Natural killer cell (primary cell): ENCODE measurements at regions not wholly inside any gene's neighbourhood (a gene's known extent, or its start where the extent isn't known, plus 50 kb on each side); places are given as distances from the start of the nearest gene placed in this dataset.

Experiments
- ATAC-seq, 3 donors: fragments of 150-1000 bp in 2 of 3; fragments of 200-7000 bp in 1 of 3; cut with Tn5 transposase; 1 replicate in 1 of 3; 2 replicates in 2 of 3; pipeline ENCODE4 v1.10.0; 2021; ENCODE audit warnings: mild to moderate bottlenecking in 2 of 3, moderate library complexity in 2 of 3
- DNase-seq, 2 donors: peaks; one replicate each; pipeline versions ENCODE4 v3.0.0 to v3.0.0-alpha.2; 2013 to 2021; ENCODE audit warnings: mixed read lengths in 1 of 2
- H3K27ac ChIP-seq: one replicate; pipeline ENCODE4 v1.5.1; 2013; ENCODE audit warnings: mild to moderate bottlenecking, low read length
- H3K27me3 ChIP-seq: one replicate; pipeline ENCODE4 v1.6.1; 2013; ENCODE audit warnings: low read length; ENCODE audit not compliant: control insufficient read depth, insufficient read depth
- H3K36me3 ChIP-seq: one replicate; pipeline ENCODE4 v1.6.1; 2013; ENCODE audit warnings: low read length; ENCODE audit not compliant: control insufficient read depth, insufficient read depth
- H3K4me1 ChIP-seq: one replicate; pipeline ENCODE4 v1.6.1; 2013; ENCODE audit warnings: low read length; ENCODE audit not compliant: control insufficient read depth, insufficient read depth
- H3K4me3 ChIP-seq: one replicate; pipeline ENCODE4 v1.5.1; 2013; ENCODE audit warnings: low read length
- H3K9me3 ChIP-seq: one replicate; pipeline ENCODE4 v1.6.1; 2013; ENCODE audit warnings: low read length; ENCODE audit not compliant: control insufficient read depth, insufficient read depth
- H3K27ac Mint-ChIP-seq, 2 donors: one replicate each; pipeline ENCODE4 v1.8.0; 2022; ENCODE audit warnings: mild to moderate bottlenecking in 2 of 2, mixed read lengths in 2 of 2, moderate library complexity in 1 of 2
- H3K27me3 Mint-ChIP-seq, 2 donors: one replicate each; pipeline ENCODE4 v1.8.0; 2022; ENCODE audit warnings: low read depth in 2 of 2, mixed read lengths in 2 of 2
- H3K36me3 Mint-ChIP-seq: one replicate; pipeline ENCODE4 v1.8.0; 2022; ENCODE audit warnings: mixed read lengths
- H3K4me1 Mint-ChIP-seq, 2 donors: one replicate each; pipeline ENCODE4 v1.8.0; 2022; ENCODE audit warnings: mixed read lengths in 2 of 2
- H3K4me3 Mint-ChIP-seq: one replicate; pipeline ENCODE4 v1.8.0; 2022; ENCODE audit warnings: mild to moderate bottlenecking, moderate library complexity, mixed read lengths
- H3K9me3 Mint-ChIP-seq, 2 donors: one replicate each; pipeline ENCODE4 v1.8.0; 2022; ENCODE audit warnings: mixed read lengths in 2 of 2
- CTCF ChIP-seq: fragments of 200-600 bp; IDR thresholded peaks from one replicate; pipeline ENCODE4 v1.8.0; 2022; ENCODE audit warnings: antibody characterized with exemption
- WGBS: methylation state at CpG from one replicate; pipeline ENCODE4 v1.1.7; 2013; ENCODE audit warnings: missing lambda C conversion rate; ENCODE audit not compliant: insufficient coverage; 5-methylcytosine and 5-hydroxymethylcytosine counted together
- intact Hi-C: fragments of 100-400 bp; cut with micrococcal nuclease; formaldehyde crosslinking; loops from one replicate; pipeline ENCODE4 v1.14.2; 2022

GRCh38 chr14:27546111-27546510 is 948.3 kb upstream of the NOVA1 start:
- Mint-ChIP-seq H3K36me3 (no peaks in the 10 kb centered on the region), H3K4me3 (no peak overlapping the region), H3K4me1 (no peaks in the 10 kb centered on the region), H3K27ac (no peak overlapping the region), H3K9me3 (peaks cover 10 to 12% of the 10 kb centered on the region in 2 donors), H3K27me3 (no peaks in the 10 kb centered on the region)
- H3K27me3 ChIP-seq = no peaks in the 10 kb centered on the region
- no peaks in the 10 kb centered on the region for H3K9me3 ChIP-seq
- H3K4me1 ChIP-seq = no peaks in the 10 kb centered on the region
- no peaks in the 10 kb centered on the region for H3K36me3 ChIP-seq
- no peak for ATAC-seq
- no peak overlapping the region for H3K4me3 ChIP-seq
- no peak for TF ChIP-seq CTCF
- no CpG with 5 or more reads among the region's 2 CpGs for WGBS
- H3K27ac ChIP-seq = no peak overlapping the region
- no peak for DNase-seq
- intact Hi-C loops = no loop called here

- Mint-ChIP-seq H3K36me3 (no peaks in the 10 kb centered on the region), H3K27me3 (no peaks in the 10 kb centered on the region), H3K9me3 (peaks cover 6 to 9% of the 10 kb centered on the region in 2 donors), H3K4me1 (no peaks in the 10 kb centered on the region), H3K27ac (no peak overlapping the region), H3K4me3 (no peak overlapping the region)
- no peak for ATAC-seq
- no peak for TF ChIP-seq CTCF
- H3K27ac ChIP-seq = no peak overlapping the region
- DNase-seq = no peak
- no peaks in the 10 kb centered on the region for H3K9me3 ChIP-seq
- intact Hi-C loops = no loop called here
- H3K27me3 ChIP-seq = no peaks in the 10 kb centered on the region
- WGBS = no CpG with 5 or more reads among the region's 2 CpGs
- no peak overlapping the region for H3K4me3 ChIP-seq
- no peaks in the 10 kb centered on the region for H3K36me3 ChIP-seq
- H3K4me1 ChIP-seq = no peaks in the 10 kb centered on the region
These were observed 956.0 kb upstream of the NOVA1 start for GRCh38 chr14:27553790-27554189.

- ATAC-seq = no peak
- H3K27ac Mint-ChIP-seq = no peak overlapping the region
- H3K4me3 Mint-ChIP-seq = no peak overlapping the region
- DNase-seq = no peak
- no CpG with 5 or more reads among the region's 2 CpGs for WGBS
- intact Hi-C loops = no loop called here
- H3K27me3 Mint-ChIP-seq = no peaks in the 10 kb centered on the region
- Histone ChIP-seq H3K27ac (no peak overlapping the region), H3K27me3 (no peaks in the 10 kb centered on the region), H3K36me3 (no peaks in the 10 kb centered on the region), H3K4me1 (no peaks in the 10 kb centered on the region), H3K9me3 (no peaks in the 10 kb centered on the region), H3K4me3 (no peak overlapping the region)
- H3K36me3 Mint-ChIP-seq = no peaks in the 10 kb centered on the region
- H3K9me3 Mint-ChIP-seq = peaks cover 4% of the 10 kb centered on the region in 2 donors
- TF ChIP-seq CTCF = no peak
- H3K4me1 Mint-ChIP-seq = no peaks in the 10 kb centered on the region
These were observed 959.6 kb upstream of the NOVA1 start for GRCh38 chr14:27557445-27557844.

- no peaks in the 10 kb centered on the region for H3K36me3 Mint-ChIP-seq
- Histone ChIP-seq H3K36me3 (no peaks in the 10 kb centered on the region), H3K27ac (no peak overlapping the region), H3K4me1 (no peaks in the 10 kb centered on the region), H3K4me3 (no peak overlapping the region), H3K9me3 (no peaks in the 10 kb centered on the region), H3K27me3 (no peaks in the 10 kb centered on the region)
- intact Hi-C loops = no loop called here
- peaks cover 6 to 12% of the 10 kb centered on the region in 2 donors for H3K9me3 Mint-ChIP-seq
- no peaks in the 10 kb centered on the region for H3K27me3 Mint-ChIP-seq
- H3K4me1 Mint-ChIP-seq = no peaks in the 10 kb centered on the region
- H3K4me3 Mint-ChIP-seq = no peak overlapping the region
- ATAC-seq (no peak), DNase-seq (no peak)
- no peak for TF ChIP-seq CTCF
- no peak overlapping the region for H3K27ac Mint-ChIP-seq
These were observed 962.0 kb upstream of the NOVA1 start for GRCh38 chr14:27559848-27560247.
